Vagina (tissue), 2 donors: ENCODE measurements at regions not wholly inside any gene's neighbourhood (a gene's known extent, or its start where the extent isn't known, plus 50 kb on each side); places are given as distances from the start of the nearest gene placed in this dataset.

Experiments used
- CTCF ChIP-seq, 3 experiments: fragments of 450-650 bp in 2 of 3; fragments of 200-600 bp in 1 of 3; sonication (generic) in 1 of 3; IDR thresholded peaks; one replicate each; pipeline ENCODE4 v1.5.1; 2017 to 2019; ENCODE audit warnings: antibody characterized with exemption in 3 of 3, mild to moderate bottlenecking in 2 of 3, moderate library complexity in 2 of 3
- POLR2A ChIP-seq, 2 donors: fragments of 450-650 bp; IDR thresholded peaks; one replicate each; pipeline ENCODE4 v1.6.1; 2017; ENCODE audit warnings: antibody characterized with exemption in 2 of 2, mild to moderate bottlenecking in 2 of 2, moderate library complexity in 2 of 2
- POLR2AphosphoS5 ChIP-seq, 2 donors: sonication (generic); formaldehyde crosslinking; IDR thresholded peaks; one replicate each; pipeline ENCODE4 v1.9.0; 2017; ENCODE audit warnings: antibody characterized with exemption in 2 of 2, mild to moderate bottlenecking in 2 of 2, low read depth in 1 of 2; ENCODE audit not compliant: insufficient read depth in 1 of 2

GRCh38 chr12:113645603-113646002, 173.9 kb upstream of the LHX5 start:
- TF ChIP-seq CTCF (IDR thresholded peaks at IDR 0.05) = no peak
- TF ChIP-seq POLR2A (IDR thresholded peaks at IDR 0.05) = no peak
- TF ChIP-seq POLR2AphosphoS5 (IDR thresholded peaks at IDR 0.05; ENCODE audit: insufficient read depth in 1 of 2, low read depth in 1 of 2) = no peak
